ENCODE measurements at regions not wholly inside any gene's neighbourhood (a gene's known extent, or its start where the extent isn't known, plus 50 kb on each side); places are given as distances from the start of the nearest gene placed in this dataset.

DNA sequence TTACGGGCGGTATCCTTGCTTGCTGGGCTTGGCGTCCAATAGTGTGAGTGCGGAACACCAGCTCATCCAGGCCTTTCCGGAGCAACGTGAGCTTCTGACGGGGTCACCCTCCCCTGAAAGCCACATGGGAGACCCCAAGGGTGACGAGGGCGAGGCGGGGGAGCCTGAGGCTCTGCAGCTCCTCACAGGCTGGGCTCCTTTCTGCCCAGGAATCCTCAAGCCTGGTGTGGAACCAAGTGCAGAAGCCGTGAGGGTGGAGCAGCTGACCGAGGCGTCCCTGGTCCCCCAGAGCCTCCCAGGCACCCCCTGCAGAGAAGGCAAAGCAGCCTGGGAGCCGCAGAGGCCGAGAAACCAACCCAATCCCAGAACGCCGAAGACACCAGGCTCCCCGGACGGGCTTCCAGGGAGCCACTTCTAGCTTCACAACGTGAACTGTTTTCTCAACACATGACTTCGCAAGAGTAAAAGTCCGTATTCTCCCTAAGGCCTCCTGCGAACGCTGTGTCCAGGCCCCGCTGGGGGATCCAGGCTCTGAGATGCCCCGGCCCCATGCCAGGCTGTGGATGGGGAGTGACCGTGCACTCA, 530.3 kb downstream of the BRD1 start:
- DNase-seq (ENCODE audit: low read depth in 2 of 3, low spot score in 2 of 3): no peak

DNA sequence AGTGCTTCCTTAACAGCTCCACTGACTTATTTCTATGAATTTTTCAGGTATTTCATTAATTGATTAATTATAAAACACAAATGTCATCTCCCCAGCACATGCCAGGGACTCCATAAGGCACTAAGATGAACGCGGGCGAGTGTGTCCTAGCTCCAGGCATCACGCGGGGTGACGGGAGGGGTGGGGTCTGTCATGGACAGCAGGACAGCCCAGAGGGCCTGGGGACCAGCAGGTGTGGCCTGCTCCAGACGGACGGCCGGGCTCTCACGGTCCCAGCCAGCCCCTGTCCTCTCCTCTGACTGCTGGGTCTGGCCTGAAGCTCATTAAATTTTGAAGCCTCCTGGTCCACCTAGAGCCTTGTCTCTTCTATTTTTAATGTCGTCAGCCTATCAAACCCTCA, 531.1 kb downstream of the BRD1 start:
- DNase-seq (ENCODE audit: low read depth in 2 of 3, low spot score in 2 of 3): no peak

DNA sequence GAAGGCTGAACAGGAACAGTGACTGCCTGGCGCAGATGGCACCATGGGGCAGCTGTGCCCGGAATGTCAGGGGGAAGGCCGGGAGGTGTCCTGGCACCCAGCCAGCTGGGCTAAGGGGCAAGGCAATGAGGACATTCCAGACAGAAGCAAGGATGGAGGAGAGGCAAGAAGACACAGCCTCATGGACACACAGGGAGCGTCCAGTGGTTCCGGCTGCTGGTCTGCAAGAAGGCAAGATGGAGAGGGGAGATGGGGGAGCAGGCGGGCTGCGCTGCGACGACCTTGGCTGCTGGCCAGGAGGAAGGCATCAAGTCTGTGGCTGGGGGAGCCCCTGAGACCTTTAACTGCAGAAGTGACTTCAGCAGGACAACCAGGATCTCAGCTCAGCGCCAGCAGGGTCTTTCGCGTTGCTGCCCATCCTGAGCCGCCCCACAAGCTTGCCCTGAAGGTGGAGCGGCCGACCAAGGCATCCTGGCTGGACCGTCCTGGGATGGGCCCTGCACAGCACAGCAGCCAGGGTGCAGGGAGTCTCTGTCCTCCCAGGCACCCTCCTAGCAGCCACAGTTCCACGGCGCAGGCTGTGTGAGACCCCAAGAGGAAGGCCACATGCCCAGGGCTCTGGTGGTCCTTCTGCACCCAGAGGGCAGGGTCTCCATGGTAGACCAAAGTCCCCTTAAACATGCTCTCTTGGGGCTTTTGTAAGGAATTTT, 531.7 kb downstream of the BRD1 start:
- DNase-seq (ENCODE audit: low read depth in 2 of 3, low spot score in 2 of 3): no peak

DNA sequence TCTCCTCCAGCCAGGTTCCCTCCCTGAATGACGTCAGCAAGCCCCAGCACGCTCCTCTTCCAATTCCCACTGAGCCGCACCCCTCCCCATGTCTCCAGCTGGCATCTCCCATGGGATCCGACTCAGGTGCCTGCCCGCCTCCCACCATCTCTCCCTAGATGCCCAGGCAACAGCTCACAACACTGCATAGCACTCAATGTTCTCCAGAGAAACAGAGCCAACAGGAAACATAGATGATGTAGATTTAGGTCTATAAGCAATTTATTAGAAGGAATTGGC, 532.3 kb downstream of the BRD1 start:
- no peak for DNase-seq (ENCODE audit: low read depth in 2 of 3, low spot score in 2 of 3)

DNA sequence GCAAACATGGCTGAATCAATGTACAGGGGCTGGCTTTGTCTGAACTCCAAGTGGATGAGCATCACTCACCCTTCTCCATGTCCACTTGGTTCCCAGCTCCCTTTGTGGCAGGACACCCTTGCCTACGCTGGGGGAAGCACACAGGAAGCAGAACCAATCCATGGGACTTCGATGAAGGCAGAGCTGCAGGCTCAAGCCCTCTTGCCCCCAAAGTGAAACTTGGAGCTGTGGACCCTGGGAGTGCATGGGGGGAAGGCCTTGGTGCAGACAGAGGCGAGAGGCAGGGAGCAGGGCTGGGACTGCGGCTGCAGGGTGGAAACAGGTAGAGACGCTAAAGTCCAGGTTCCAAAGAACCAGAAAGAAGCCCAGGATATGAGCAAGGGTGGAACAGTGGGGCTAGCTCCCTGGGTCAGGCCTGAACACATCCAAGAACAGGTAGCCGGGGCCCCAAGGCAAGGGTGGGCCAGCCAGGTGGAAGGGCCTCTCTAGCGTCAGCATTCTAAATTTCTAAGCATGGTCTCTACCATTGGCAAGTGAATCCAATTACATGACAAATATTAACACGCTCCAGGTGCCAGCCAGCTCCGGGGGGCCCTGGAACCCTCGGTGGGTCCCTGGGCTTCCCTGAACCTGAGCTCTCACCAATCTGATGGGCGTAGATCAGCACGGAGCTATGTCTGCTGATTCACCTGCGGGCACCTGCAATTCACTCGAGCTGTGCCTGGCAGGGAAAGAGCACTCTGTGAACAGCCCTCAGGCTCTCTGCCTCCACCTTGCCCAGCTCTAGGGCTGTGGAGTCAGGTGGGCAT, 532.8 kb downstream of the BRD1 start:
- no peak for DNase-seq (ENCODE audit: low read depth in 2 of 3, low spot score in 2 of 3)

DNA sequence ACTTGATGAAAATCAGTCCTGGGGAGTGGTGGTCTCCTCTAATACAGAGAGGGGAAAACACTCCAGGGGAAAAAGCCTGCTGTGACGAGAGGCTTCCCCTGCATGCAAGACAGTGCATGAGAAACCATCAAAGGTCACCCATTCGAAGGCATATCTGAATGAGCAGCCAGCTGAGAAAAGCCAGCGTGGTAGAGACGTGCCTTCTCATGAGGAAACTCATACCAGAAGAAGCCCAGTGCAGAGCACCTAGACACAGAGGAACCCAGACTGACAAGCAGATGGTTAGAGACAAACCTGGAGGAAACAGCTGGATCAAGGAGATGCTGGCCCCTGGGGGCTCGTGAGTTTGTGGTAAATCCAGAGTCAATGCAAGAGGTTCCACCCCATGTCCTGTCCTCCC, 534.8 kb downstream of the BRD1 start:
- no peak for DNase-seq (ENCODE audit: low read depth in 2 of 3, low spot score in 2 of 3)

DNA sequence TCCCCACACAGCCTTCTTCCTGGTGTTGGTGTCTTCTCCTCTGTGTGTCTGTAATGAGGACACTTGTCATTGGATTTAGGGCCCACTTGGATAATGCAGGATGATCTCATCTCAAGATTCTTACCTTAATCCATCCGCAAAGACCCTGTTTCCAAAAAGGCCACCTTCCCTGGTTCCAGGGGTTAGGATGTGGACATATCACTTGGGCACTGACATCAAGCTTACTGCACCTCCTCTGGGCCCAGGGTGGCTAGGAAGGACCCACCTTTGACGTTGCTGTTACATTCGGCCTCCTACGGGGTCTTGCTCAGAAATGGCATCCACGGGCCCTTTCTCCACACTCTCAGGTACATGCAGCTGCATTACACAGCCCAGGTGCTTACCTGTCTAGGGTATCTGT, 535.9 kb downstream of the BRD1 start:
- DNase-seq (ENCODE audit: low read depth in 2 of 3, low spot score in 2 of 3): no peak

DNA sequence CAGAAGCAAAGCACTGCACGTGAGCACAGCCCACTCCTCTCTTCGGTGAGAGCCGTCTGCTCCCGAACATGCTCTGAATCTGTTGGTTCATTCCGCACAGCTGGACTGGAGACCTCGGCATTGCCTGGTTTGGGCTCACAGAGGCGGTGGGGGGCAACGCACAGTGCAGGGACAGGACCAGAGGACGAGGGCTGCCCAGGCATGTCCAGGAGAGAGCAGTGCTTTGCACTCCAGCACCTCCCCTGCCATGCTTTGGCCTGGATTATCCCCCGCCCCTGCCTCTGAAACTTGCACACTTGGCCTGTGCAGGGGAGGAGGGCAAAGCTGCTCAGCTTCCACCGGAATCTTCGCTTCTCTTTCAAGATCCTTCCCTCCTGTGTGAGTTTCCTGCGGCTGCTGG, 536.5 kb downstream of the BRD1 start:
- DNase-seq (ENCODE audit: low read depth in 2 of 3, low spot score in 2 of 3): no peak

DNA sequence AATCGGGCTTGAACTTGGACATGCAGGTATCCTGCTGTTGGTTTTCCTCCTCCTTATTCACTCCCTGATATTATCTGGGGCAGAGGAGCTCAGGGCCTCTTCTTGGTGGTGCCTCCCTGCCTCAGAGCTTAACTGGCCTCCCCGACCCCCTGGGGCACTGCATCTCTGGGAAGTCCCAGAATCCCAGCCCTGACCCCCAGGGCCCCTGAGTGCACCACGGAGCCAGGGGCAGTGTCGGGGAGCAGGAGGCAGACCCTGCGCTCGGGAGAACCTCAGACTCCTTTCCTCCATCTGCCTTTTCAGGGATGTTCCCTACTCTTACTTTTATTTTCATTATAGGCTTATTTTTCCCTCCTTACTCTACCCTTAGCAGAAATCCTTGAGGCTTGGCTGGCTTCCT, 537.0 kb downstream of the BRD1 start:
- DNase-seq (ENCODE audit: low read depth in 2 of 3, low spot score in 2 of 3): no peak

DNA sequence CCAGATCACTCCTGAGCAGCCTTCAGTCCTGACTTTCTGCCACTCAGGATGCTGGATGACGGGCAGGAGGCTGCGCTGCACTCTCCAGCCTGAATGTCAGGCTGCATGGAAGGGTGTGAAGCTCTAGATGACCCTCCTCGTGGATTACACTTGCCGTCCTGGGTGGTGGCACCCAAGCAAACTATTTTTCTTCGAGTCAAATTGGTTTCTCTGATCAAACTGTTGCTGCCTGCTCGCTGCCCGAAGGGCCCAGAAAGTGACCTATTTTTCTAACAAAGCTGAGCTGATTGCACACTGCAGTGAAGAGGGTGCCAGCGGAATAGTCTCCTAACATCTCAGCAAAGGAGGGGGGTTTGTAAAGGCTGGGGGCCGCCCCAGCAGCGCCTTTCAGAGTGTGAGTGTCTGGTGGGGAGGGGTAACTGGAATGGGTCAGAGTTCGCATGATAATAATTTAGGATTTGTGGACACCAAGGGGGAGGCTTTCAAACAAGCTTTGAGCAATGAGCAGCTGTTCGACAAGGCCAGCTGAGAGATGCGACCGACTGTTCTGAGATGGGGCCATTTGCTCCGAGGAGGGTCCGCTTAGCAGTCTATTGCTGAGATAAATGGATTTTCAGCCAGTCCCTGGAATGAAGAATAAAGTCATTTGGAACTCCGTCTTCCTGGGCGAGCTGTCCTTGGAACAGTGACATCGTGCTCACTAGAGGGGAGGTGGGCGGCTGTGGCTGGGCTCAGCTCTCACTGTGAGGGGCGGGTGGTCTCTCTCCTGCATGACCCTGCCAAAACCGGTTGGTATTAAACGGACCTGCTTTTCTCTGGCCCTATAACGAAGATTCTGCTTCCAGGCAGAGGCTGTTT, 537.6 kb downstream of the BRD1 start:
- no peak for DNase-seq (ENCODE audit: low read depth in 2 of 3, low spot score in 2 of 3)

DNA sequence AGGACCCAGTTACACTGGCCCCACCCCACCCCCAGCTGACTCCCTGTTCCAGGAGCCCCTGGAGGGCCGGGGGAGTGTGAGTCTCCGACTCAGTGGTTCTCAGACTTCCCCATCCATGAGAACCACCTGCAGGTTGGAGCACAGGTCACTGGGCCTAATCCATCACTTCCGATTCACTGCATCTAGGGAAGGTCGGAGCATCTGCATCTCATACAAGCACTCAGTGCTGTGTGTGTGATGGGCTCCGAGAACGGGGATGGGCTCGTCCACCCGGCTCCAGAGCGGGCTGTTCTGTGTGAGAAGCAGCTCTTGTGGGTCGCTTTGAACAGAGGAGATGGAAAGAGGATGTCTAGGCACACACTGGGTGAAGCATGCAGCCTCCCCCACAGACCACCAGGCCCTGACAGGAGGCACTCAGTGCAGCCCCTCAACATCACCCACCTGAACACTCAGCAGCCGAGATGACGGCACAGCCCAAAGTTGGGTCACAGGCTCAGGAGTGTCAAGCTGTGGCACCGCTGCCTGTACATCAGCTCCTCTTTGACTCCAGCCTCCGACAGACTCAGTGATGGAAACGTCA, 541.4 kb downstream of the BRD1 start:
- DNase-seq (ENCODE audit: low read depth in 2 of 3, low spot score in 2 of 3): no peak

DNA sequence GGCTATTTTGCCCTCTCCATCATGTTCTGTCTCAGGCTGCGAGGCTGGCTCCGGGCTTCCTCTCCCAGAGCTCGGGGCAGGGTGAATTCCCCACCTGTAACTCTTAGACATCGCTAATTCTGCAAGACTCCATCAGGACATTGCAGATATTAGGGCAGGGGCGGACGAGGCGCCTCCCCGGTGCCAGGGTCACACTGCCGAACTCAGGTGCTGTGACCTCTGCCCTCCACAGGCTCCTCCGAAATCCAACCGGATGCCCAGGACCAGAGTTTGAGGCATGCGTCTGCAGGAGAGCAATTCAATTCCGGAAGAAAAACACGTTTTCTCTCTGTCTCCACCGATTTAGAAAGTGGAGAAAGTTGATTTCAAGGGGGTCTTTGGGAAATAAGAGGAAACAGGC, 542.7 kb downstream of the BRD1 start:
- no peak for DNase-seq (ENCODE audit: low read depth in 2 of 3, low spot score in 2 of 3)

DNA sequence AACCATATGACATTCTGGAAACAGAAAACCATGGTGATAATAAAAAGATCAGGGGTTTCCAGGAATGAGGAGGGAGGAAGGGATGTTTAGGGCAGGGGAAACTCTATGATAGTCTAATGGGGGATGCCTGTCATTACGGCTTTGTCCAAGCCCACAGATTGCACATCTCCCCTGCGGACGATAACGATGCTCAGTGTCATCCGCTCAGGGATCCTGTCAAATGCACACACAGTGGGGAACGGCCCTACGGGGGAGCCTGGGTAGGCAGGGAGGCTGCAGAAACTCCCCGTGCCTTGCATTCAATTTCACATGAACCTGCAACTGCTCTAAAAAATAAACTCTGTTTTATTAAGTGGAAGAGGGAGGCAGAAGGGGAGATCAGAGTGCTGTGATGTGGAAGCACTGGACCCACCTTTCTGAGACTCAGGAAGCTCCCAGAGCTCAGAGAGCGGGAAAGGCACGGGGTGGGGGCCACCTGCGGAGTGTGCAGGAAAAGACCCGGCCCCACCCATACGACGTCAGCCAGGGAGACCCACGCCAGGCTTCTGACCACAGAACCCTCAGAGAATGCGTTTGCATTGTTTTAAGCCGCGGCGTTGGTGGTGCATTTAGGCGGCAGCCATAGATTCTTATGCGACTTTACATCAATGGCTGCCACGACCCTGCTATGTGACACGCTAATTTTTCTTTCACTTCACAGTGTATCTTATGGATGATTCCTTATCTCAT, 543.5 kb downstream of the BRD1 start:
- no peak for DNase-seq (ENCODE audit: low read depth in 2 of 3, low spot score in 2 of 3)

DNA sequence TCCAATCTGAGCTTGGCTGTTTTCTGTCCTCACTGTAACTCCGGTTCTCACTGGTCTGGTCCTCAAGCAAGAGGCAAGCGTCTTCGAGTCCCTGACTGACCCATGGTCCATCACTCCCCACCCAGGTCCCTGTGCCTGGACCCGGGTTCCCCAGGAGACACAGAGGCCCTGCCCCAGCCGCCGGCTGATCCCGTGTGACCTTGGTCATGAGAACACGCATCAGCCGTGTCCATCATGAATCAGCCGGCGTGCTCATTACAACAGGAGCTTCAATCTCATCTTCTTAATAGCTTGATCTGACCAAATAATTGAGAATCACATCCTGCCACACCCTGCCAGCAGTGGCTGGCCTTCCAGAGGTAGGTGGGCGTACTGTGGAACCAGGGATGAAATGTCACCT, 545.1 kb downstream of the BRD1 start:
- no peak for DNase-seq (ENCODE audit: low read depth in 2 of 3, low spot score in 2 of 3)

DNA sequence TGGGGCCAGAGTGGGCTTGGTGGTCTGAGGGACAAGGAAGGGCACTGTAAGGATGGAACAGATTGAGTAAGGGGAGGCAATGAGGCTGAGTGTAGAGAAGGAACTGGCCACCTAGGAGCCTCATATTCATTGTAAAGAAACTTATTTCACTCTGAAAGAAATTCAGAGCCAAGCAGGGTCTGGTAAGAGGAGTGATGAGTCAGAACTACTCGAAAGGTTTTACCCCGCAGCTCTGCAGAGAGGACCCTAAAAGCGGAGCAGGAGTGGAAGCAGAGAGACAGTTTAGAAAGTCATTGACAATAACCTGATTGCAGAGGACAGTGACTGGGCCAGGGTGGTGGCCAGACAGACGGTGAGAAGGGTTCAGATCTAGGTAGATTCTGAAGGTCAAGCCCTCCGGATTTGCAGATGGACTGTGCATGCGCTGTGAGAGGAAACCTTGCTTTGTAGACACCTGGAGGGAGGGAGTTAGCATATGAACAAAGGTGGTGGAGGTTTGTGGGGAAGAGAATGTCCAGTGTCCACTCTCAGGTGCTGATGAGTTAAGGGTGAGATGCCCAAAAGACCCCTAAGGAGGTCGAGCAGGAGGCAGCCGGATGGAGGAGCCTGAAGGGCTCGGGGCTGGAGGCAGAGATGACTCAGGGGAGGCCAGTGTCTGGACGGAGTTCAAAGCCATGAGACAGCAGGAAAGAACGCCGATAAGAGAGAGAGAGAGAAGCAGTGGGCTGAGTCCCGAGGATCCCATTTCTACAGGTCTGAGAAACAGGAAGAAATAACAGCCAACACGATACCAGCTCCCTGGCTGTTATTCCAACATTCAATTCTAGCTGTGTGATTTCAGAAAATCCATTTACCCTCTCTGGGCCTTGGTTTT, 546.0 kb downstream of the BRD1 start:
- DNase-seq (ENCODE audit: low read depth in 2 of 3, low spot score in 2 of 3): no peak

DNA sequence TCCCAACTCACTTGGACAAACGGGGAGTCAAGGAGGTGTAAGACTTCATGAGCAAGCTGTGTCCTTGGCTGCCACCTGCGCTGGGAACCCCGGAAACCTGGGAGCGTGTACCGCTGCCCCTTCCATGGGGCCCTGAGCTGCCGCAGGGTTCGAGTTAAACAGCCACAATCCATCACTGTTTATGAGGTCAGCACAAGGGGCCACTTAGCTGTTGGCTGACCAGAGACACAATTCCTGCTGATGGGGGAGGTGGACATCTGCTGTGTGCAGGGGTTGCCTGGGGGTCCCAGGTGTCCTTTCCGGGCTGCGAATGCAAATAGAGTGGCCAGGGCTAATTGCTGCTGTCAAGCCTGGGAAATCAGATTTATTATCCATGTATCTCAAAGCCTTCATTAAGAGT, 549.3 kb downstream of the BRD1 start:
- DNase-seq (ENCODE audit: low read depth in 2 of 3, low spot score in 2 of 3): no peak

DNA sequence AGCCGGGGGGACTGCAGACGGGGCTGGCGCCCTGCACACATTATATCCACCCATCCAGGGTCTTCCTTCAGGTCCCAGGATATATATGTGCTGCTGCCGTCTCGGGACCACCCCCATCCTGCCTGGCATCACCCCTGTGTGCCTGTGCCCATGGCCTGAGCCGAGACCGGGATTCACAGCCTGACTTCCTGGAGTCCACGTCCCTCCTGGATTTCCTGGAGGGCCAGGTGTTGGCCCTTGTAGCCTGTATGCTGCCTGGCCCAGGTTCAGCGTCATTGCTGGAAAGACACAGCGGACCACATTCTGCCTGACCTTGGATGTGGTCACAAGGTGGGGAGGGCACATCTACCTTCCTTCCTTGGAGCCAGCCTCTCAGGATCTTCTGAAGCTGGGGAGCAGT, 551.1 kb downstream of the BRD1 start:
- DNase-seq (ENCODE audit: low read depth in 2 of 3, low spot score in 2 of 3): no peak

DNA sequence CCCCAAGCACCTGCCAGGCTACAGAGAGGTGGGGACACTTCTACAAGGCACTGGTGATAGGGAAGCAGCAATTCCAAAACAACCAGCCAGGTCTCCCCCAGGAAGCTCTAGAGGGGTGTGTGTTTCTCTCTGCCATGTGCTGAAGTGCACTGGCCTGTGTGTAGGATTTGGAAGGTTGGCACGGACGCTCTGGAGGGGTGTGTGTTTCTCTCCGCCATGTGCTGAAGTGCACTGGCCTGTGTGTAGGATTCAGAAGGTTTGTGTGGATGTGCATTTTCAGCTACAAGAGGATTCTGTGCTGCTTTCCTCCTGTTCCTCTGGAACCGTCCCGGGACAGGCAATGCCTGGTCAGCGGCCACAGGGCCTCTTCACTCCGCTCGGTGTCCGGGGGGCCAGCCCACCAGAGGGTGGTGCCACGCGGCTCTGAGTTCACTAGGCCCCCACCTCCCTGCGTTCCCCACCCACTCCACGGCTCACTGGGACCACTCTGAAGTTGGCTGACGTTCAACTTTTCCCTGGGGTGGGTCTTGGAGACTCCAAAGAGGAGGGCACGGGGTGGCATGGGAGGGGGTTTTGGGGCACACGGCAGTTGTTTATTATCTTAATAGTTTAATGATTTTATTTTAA, 552.8 kb downstream of the BRD1 start:
- DNase-seq (ENCODE audit: low read depth in 2 of 3, low spot score in 2 of 3): no peak

DNA sequence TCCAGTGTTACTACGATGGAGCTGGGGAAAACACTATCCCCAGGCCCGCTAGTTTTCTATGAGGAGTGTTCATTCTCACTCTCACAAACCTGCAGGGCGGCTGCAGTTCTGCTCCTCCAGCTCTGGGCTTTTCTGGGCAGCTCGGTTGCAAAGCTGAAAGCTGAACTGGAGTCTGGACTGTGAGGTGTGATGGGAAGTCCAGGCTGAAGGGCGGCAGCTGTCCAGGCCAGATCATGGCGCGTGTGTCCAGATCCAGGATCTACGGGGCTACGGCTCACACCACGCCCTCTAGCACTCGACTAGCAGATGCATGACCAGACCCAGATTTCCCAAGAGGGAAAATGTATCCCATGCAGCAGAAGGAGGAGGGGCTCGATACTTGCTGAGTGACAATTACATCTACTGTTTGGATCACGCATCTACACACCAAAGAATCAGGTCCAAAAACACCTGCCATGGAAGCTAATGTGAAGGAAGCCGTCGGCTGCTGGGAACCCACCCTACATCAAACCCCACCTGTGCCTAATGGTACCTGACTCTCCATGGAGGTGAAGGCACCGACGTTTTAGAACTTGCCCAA, 555.0 kb downstream of the BRD1 start:
- no peak for DNase-seq (ENCODE audit: low read depth in 2 of 3, low spot score in 2 of 3)

Measured in activated CD8-positive, alpha-beta memory T cell treated with anti-CD3 and anti-CD28 coated beads for 48 hours (primary cell).